ENCODE measurements at regions not wholly inside any gene's neighbourhood (a gene's known extent, or its start where the extent isn't known, plus 50 kb on each side); places are given as distances from the start of the nearest gene placed in this dataset.

- DNase-seq (no peak), ATAC-seq (no peak)
- no peaks in the 10 kb centered on the region for H3K4me1 Mint-ChIP-seq
- POLR2A ChIA-PET = no interaction called here
- H3K9me3 Mint-ChIP-seq (ENCODE audit: low read depth) = peaks cover 3% of the 10 kb centered on the region
- H3K36me3 Mint-ChIP-seq (ENCODE audit: low read depth) = no peaks in the 10 kb centered on the region
- intact Hi-C loops (cut with DNase I, micrococcal nuclease) = no loop called here
- H3K27ac Mint-ChIP-seq = no peak overlapping the region
- H3K27me3 Mint-ChIP-seq = no peaks in the 10 kb centered on the region
- CTCF ChIA-PET = no interaction called here
- no peak overlapping the region for H3K4me3 Mint-ChIP-seq
Observed at GRCh38 chr21:16866851-16867250, 646.0 kb upstream of the CXADR start.

- peaks cover 3% of the 10 kb centered on the region for H3K9me3 Mint-ChIP-seq (ENCODE audit: low read depth)
- DNase-seq (no peak), ATAC-seq (no peak)
- H3K4me3 Mint-ChIP-seq = no peak overlapping the region
- intact Hi-C loops (cut with DNase I, micrococcal nuclease) = no loop called here
- H3K27ac Mint-ChIP-seq = no peak overlapping the region
- CTCF ChIA-PET = no interaction called here
- H3K27me3 Mint-ChIP-seq = no peaks in the 10 kb centered on the region
- POLR2A ChIA-PET = no interaction called here
- no peaks in the 10 kb centered on the region for H3K4me1 Mint-ChIP-seq
- H3K36me3 Mint-ChIP-seq (ENCODE audit: low read depth) = no peaks in the 10 kb centered on the region
Observed at GRCh38 chr21:16870103-16870502, 642.7 kb upstream of the CXADR start.

GRCh38 chr21:16872616-16873015 lies 640.2 kb upstream of the CXADR start:
- H3K4me1 Mint-ChIP-seq = no peaks in the 10 kb centered on the region
- H3K27me3 Mint-ChIP-seq = no peaks in the 10 kb centered on the region
- H3K4me3 Mint-ChIP-seq = no peak overlapping the region
- H3K27ac Mint-ChIP-seq = no peak overlapping the region
- POLR2A ChIA-PET = no interaction called here
- no peak for ATAC-seq
- intact Hi-C loops (cut with DNase I, micrococcal nuclease) = no loop called here
- H3K36me3 Mint-ChIP-seq (ENCODE audit: low read depth) = no peaks in the 10 kb centered on the region
- CTCF ChIA-PET = no interaction called here
- peaks cover 2% of the 10 kb centered on the region for H3K9me3 Mint-ChIP-seq (ENCODE audit: low read depth)
- DNase-seq = no peak

- Mint-ChIP-seq H3K9me3 (ENCODE audit: low read depth) (peaks cover 2% of the 10 kb centered on the region), H3K27me3 (no peaks in the 10 kb centered on the region), H3K27ac (no peak overlapping the region), H3K4me1 (no peaks in the 10 kb centered on the region), H3K4me3 (no peak overlapping the region), H3K36me3 (ENCODE audit: low read depth) (no peaks in the 10 kb centered on the region)
- POLR2A ChIA-PET = no interaction called here
- CTCF ChIA-PET = no interaction called here
- ATAC-seq (no peak), DNase-seq (no peak)
- intact Hi-C loops (cut with DNase I, micrococcal nuclease) = no loop called here
Observed at GRCh38 chr21:16873176-16873575, 639.7 kb upstream of the CXADR start.

GRCh38 chr21:16873596-16873995 lies 639.2 kb upstream of the CXADR start:
- no peak overlapping the region for H3K27ac Mint-ChIP-seq
- H3K9me3 Mint-ChIP-seq (ENCODE audit: low read depth) = peaks cover 2% of the 10 kb centered on the region
- CTCF ChIA-PET = no interaction called here
- ATAC-seq (no peak), DNase-seq (no peak)
- no peaks in the 10 kb centered on the region for H3K36me3 Mint-ChIP-seq (ENCODE audit: low read depth)
- intact Hi-C loops (cut with DNase I, micrococcal nuclease) = no loop called here
- no peaks in the 10 kb centered on the region for H3K4me1 Mint-ChIP-seq
- POLR2A ChIA-PET = no interaction called here
- no peak overlapping the region for H3K4me3 Mint-ChIP-seq
- no peaks in the 10 kb centered on the region for H3K27me3 Mint-ChIP-seq

GRCh38 chr21:16879479-16879878 lies 633.4 kb upstream of the CXADR start:
- DNase-seq (no peak), ATAC-seq (no peak)
- no peaks in the 10 kb centered on the region for H3K36me3 Mint-ChIP-seq (ENCODE audit: low read depth)
- H3K9me3 Mint-ChIP-seq (ENCODE audit: low read depth) = peaks cover 16% of the 10 kb centered on the region
- no peak overlapping the region for H3K27ac Mint-ChIP-seq
- no peak overlapping the region for H3K4me3 Mint-ChIP-seq
- intact Hi-C loops (cut with DNase I, micrococcal nuclease) = no loop called here
- CTCF ChIA-PET = interaction anchor here (0.8 to 0.9 kb wide), 2 partner anchors 78 to 211 kb away, joined by 3 read pairs; no protein-coding TSS in a partner anchor
- POLR2A ChIA-PET = no interaction called here
- H3K4me1 Mint-ChIP-seq = no peaks in the 10 kb centered on the region
- no peaks in the 10 kb centered on the region for H3K27me3 Mint-ChIP-seq

- H3K4me3 Mint-ChIP-seq = no peak overlapping the region
- POLR2A ChIA-PET = no interaction called here
- peaks cover 15% of the 10 kb centered on the region for H3K9me3 Mint-ChIP-seq (ENCODE audit: low read depth)
- DNase-seq = no peak
- H3K4me1 Mint-ChIP-seq = no peaks in the 10 kb centered on the region
- no peak overlapping the region for H3K27ac Mint-ChIP-seq
- no peaks in the 10 kb centered on the region for H3K36me3 Mint-ChIP-seq (ENCODE audit: low read depth)
- ATAC-seq = no peak
- intact Hi-C loops (cut with DNase I, micrococcal nuclease) = no loop called here
- CTCF ChIA-PET = no interaction called here
- H3K27me3 Mint-ChIP-seq = no peaks in the 10 kb centered on the region
Observed at GRCh38 chr21:16891821-16892220, 621.0 kb upstream of the CXADR start.

- Mint-ChIP-seq H3K4me3 (no peak overlapping the region), H3K4me1 (no peaks in the 10 kb centered on the region), H3K9me3 (ENCODE audit: low read depth) (peaks cover 6% of the 10 kb centered on the region), H3K36me3 (ENCODE audit: low read depth) (no peaks in the 10 kb centered on the region), H3K27me3 (no peaks in the 10 kb centered on the region), H3K27ac (no peak overlapping the region)
- intact Hi-C loops (cut with DNase I, micrococcal nuclease) = no loop called here
- no peak for DNase-seq
- no peak for ATAC-seq
- ChIA-PET CTCF (no interaction called here), POLR2A (no interaction called here)
Observed at GRCh38 chr21:16900685-16901084, 612.2 kb upstream of the CXADR start.

- no peak overlapping the region for H3K4me3 Mint-ChIP-seq
- DNase-seq = no peak
- POLR2A ChIA-PET = no interaction called here
- H3K4me1 Mint-ChIP-seq = no peaks in the 10 kb centered on the region
- peaks cover 6% of the 10 kb centered on the region for H3K9me3 Mint-ChIP-seq (ENCODE audit: low read depth)
- ATAC-seq = no peak
- intact Hi-C loops (cut with DNase I, micrococcal nuclease) = no loop called here
- H3K27ac Mint-ChIP-seq = no peak overlapping the region
- CTCF ChIA-PET = no interaction called here
- H3K36me3 Mint-ChIP-seq (ENCODE audit: low read depth) = no peaks in the 10 kb centered on the region
- no peaks in the 10 kb centered on the region for H3K27me3 Mint-ChIP-seq
Observed at GRCh38 chr21:16908077-16908476, 604.8 kb upstream of the CXADR start.

- no peaks in the 10 kb centered on the region for H3K27me3 Mint-ChIP-seq
- no peaks in the 10 kb centered on the region for H3K4me1 Mint-ChIP-seq
- ChIA-PET POLR2A (no interaction called here), CTCF (interaction anchor here (0.6 to 1.2 kb wide), 2 partner anchors 21 to 46 kb away, joined by 3 to 4 read pairs; no protein-coding TSS in a partner anchor)
- H3K9me3 Mint-ChIP-seq (ENCODE audit: low read depth) = peaks cover under 1% of the 10 kb centered on the region
- DNase-seq (no peak), ATAC-seq (no peak)
- H3K4me3 Mint-ChIP-seq = no peak overlapping the region
- intact Hi-C loops (cut with DNase I, micrococcal nuclease) = no loop called here
- H3K27ac Mint-ChIP-seq = no peak overlapping the region
- H3K36me3 Mint-ChIP-seq (ENCODE audit: low read depth) = no peaks in the 10 kb centered on the region
Observed at GRCh38 chr21:16910435-16911165, 602.2 kb upstream of the CXADR start.

- DNase-seq (no peak), ATAC-seq (no peak)
- Mint-ChIP-seq H3K4me3 (no peak overlapping the region), H3K27me3 (no peaks in the 10 kb centered on the region), H3K36me3 (ENCODE audit: low read depth) (no peaks in the 10 kb centered on the region), H3K27ac (no peak overlapping the region), H3K4me1 (no peaks in the 10 kb centered on the region), H3K9me3 (ENCODE audit: low read depth) (no peaks in the 10 kb centered on the region)
- intact Hi-C loops (cut with DNase I, micrococcal nuclease) = no loop called here
- ChIA-PET POLR2A (no interaction called here), CTCF (interaction anchor here (1.2 kb wide), 1 partner anchor 20 kb away, joined by 4 read pairs; no protein-coding TSS in a partner anchor)
Observed at GRCh38 chr21:16911166-16911607, 601.7 kb upstream of the CXADR start.

GRCh38 chr21:16912075-16912474 lies 600.8 kb upstream of the CXADR start:
- CTCF ChIA-PET = no interaction called here
- POLR2A ChIA-PET = no interaction called here
- H3K9me3 Mint-ChIP-seq (ENCODE audit: low read depth) = no peaks in the 10 kb centered on the region
- no peak overlapping the region for H3K4me3 Mint-ChIP-seq
- intact Hi-C loops (cut with DNase I, micrococcal nuclease) = no loop called here
- DNase-seq (no peak), ATAC-seq (no peak)
- no peaks in the 10 kb centered on the region for H3K4me1 Mint-ChIP-seq
- H3K27ac Mint-ChIP-seq = no peak overlapping the region
- no peaks in the 10 kb centered on the region for H3K36me3 Mint-ChIP-seq (ENCODE audit: low read depth)
- no peaks in the 10 kb centered on the region for H3K27me3 Mint-ChIP-seq

GRCh38 chr21:16913010-16913409 lies 599.8 kb upstream of the CXADR start:
- intact Hi-C loops (cut with DNase I, micrococcal nuclease) = no loop called here
- no peak overlapping the region for H3K27ac Mint-ChIP-seq
- CTCF ChIA-PET = no interaction called here

More at GRCh38 chr21:16913010-16913409, 599.8 kb upstream of the CXADR start:
- DNase-seq = no peak
- Mint-ChIP-seq H3K27me3 (no peaks in the 10 kb centered on the region), H3K9me3 (ENCODE audit: low read depth) (no peaks in the 10 kb centered on the region), H3K36me3 (ENCODE audit: low read depth) (no peaks in the 10 kb centered on the region), H3K4me1 (no peaks in the 10 kb centered on the region), H3K4me3 (no peak overlapping the region)
- POLR2A ChIA-PET = no interaction called here
- ATAC-seq = no peak
